IMR-90 (cell line): ENCODE measurements at regions not wholly inside any gene's neighbourhood (a gene's known extent, or its start where the extent isn't known, plus 50 kb on each side); places are given as distances from the start of the nearest gene placed in this dataset.

Experiments used
- ATAC-seq: fragments of 200-7000 bp; cut with Tn5 transposase; 2 replicates; pipeline ENCODE4 v1.9.1; 2020; ENCODE audit warnings: low read depth, mild to moderate bottlenecking, moderate library complexity
- BruUV-seq: library from RNA; stranded (reverse); fragments of 400-500 nt; replicated peaks from 2 replicates; lab custom pipeline; 2021; lab: Mats Ljungman, UMichigan
- CTCF ChIA-PET: fragments of 300-600 bp; formaldehyde crosslinking; extraction: SDS; loops from one replicate; lab custom pipeline; 2021; ENCODE audit warnings: antibody characterized with exemption; lab: Yijun Ruan, JAX
- POLR2A ChIA-PET: fragments of 300-600 bp; sonication (Branson Sonifier 250); formaldehyde crosslinking; loops from one replicate; lab custom pipeline; 2022; ENCODE audit warnings: antibody characterized with exemption; ENCODE audit not compliant: unreplicated experiment; lab: Charles Lee
- DNase-seq: peaks from one replicate; pipeline ENCODE4 v3.0.0; 2013
- H2AFZ ChIP-seq: replicated peaks from 2 replicates; pipeline ENCODE3; 2013; ENCODE audit warnings: low read length, mild to moderate bottlenecking; ENCODE audit not compliant: poor library complexity
- H2AK5ac ChIP-seq: 2 replicates; pipeline ENCODE4 v1.6.1; 2013; ENCODE audit warnings: low read depth, low read length, inconsistent platforms
- H2AK9ac ChIP-seq: replicated peaks from 2 replicates; pipeline ENCODE3; 2013; ENCODE audit warnings: mild to moderate bottlenecking, low read depth, low read length, moderate library complexity; ENCODE audit not compliant: poor library complexity
- H2BK120ac ChIP-seq: 2 replicates; pipeline ENCODE4 v1.6.1; 2013; ENCODE audit warnings: low read depth, low read length, inconsistent platforms
- H2BK15ac ChIP-seq: 3 replicates; pipeline ENCODE4 v1.6.1; 2013; ENCODE audit warnings: low read depth, low read length, inconsistent platforms
- H2BK20ac ChIP-seq: 2 replicates; pipeline ENCODE4 v1.6.1; 2013; ENCODE audit warnings: low read depth, mild to moderate bottlenecking, inconsistent platforms, low read length, moderate library complexity
- H2BK5ac ChIP-seq: 2 replicates; pipeline ENCODE4 v1.6.1; 2013; ENCODE audit warnings: mild to moderate bottlenecking, low read depth, low read length, inconsistent platforms; ENCODE audit not compliant: poor library complexity, severe bottlenecking
- H3K14ac ChIP-seq: replicated peaks from 2 replicates; pipeline ENCODE4 v1.6.1; 2013; ENCODE audit warnings: low read depth, low read length, inconsistent platforms
- H3K18ac ChIP-seq: 2 replicates; pipeline ENCODE4 v1.6.1; 2013; ENCODE audit warnings: low read depth, low read length, control low read depth
- H3K23ac ChIP-seq: 2 replicates; pipeline ENCODE4 v1.6.1; 2013; ENCODE audit warnings: low read depth, low read length, inconsistent platforms
- H3K27ac ChIP-seq: 2 replicates; pipeline ENCODE4 v1.5.1; 2013; ENCODE audit warnings: mild to moderate bottlenecking, control low read depth, low read length; ENCODE audit not compliant: insufficient read depth
- H3K27me3 ChIP-seq: 2 replicates; pipeline ENCODE4 v1.6.1; 2013; ENCODE audit warnings: low read length; ENCODE audit not compliant: control insufficient read depth, insufficient read depth
- H3K36me3 ChIP-seq: 2 replicates; pipeline ENCODE4 v1.6.1; 2013; ENCODE audit warnings: low read length, mixed read lengths; ENCODE audit not compliant: control insufficient read depth, insufficient read depth
- H3K4ac ChIP-seq: 2 replicates; pipeline ENCODE4 v1.6.1; 2013; ENCODE audit warnings: low read depth, low read length, inconsistent platforms
- H3K4me1 ChIP-seq: 2 replicates; pipeline ENCODE4 v1.6.1; 2013; ENCODE audit warnings: low read length, mixed read lengths; ENCODE audit not compliant: control insufficient read depth, insufficient read depth
- H3K4me2 ChIP-seq: 2 replicates; pipeline ENCODE4 v1.6.1; 2013; ENCODE audit warnings: low read depth, mild to moderate bottlenecking, control low read depth, low read length, moderate library complexity
- H3K4me3 ChIP-seq: 2 replicates; pipeline ENCODE4 v1.5.1; 2013; ENCODE audit warnings: low read depth, mild to moderate bottlenecking, control low read depth, low read length, moderate library complexity; ENCODE audit not compliant: insufficient read depth
- H3K56ac ChIP-seq: 2 replicates; pipeline ENCODE4 v1.6.1; 2013; ENCODE audit warnings: low read length, inconsistent platforms; ENCODE audit not compliant: insufficient read depth; ENCODE audit errors: extremely low read depth
- H3K79me1 ChIP-seq, 2 experiments: 2 replicates each; pipeline ENCODE4 v1.6.1; 2013; ENCODE audit warnings: low read length in 2 of 2, inconsistent platforms in 1 of 2, low read depth in 1 of 2
- H3K9ac ChIP-seq: 2 replicates; pipeline ENCODE4 v1.6.1; 2013; ENCODE audit warnings: low read depth, low read length, control low read depth
- H3K9me1 ChIP-seq: 2 replicates; pipeline ENCODE4 v1.6.1; 2013; ENCODE audit warnings: low read length, inconsistent platforms; ENCODE audit not compliant: insufficient read depth
- H3K9me3 ChIP-seq: 2 replicates; pipeline ENCODE4 v1.6.1; 2013; ENCODE audit warnings: low read length; ENCODE audit not compliant: control insufficient read depth, insufficient read depth
- H4K20me1 ChIP-seq: 2 replicates; pipeline ENCODE4 v1.6.1; 2013; ENCODE audit warnings: low read length, inconsistent platforms; ENCODE audit not compliant: insufficient read depth
- H4K5ac ChIP-seq: 2 replicates; pipeline ENCODE4 v1.6.1; 2013; ENCODE audit warnings: mild to moderate bottlenecking, low read depth, low read length, control low read depth
- H4K8ac ChIP-seq, 2 experiments: 2 replicates each; pipeline ENCODE4 v1.6.1; 2013; ENCODE audit warnings: low read depth in 2 of 2, low read length in 2 of 2, control low read depth in 1 of 2, inconsistent platforms in 1 of 2
- H4K91ac ChIP-seq: 2 replicates; pipeline ENCODE4 v1.6.1; 2013; ENCODE audit warnings: low read depth, low read length, inconsistent platforms; ENCODE audit not compliant: insufficient read depth
- CEBPB ChIP-seq: IDR thresholded peaks from 2 replicates; pipeline ENCODE4 v1.6.1; 2012; ENCODE audit warnings: low read depth, low read length, improper control_type of control experiment
- MAFK ChIP-seq: IDR thresholded peaks from 2 replicates; pipeline ENCODE4 v1.6.1; 2012; ENCODE audit warnings: low read depth, low read length, improper control_type of control experiment
- WGBS, 2 experiments: methylation state at CpG; one replicate each; pipeline versions ENCODE4 v1.1.5 to v1.1.7; 2013; ENCODE audit warnings: missing lambda C conversion rate in 2 of 2; ENCODE audit not compliant: insufficient read length in 1 of 2; ENCODE audit errors: extremely low coverage in 2 of 2; 5-methylcytosine and 5-hydroxymethylcytosine counted together
- dilution Hi-C: fragments of 300-500 bp; cut with HindIII; formaldehyde crosslinking; loops from one replicate; pipeline ENCODE4 v1.14.3; 2018; ENCODE audit warnings: low sequenced_read_pairs; ENCODE audit not compliant: unreplicated experiment
- in situ Hi-C: fragments of 300-500 bp; cut with MboI; formaldehyde crosslinking; loops from 3 replicates; pipeline ENCODE4 v1.14.3; 2019; ENCODE audit warnings: low sequenced_read_pairs, inconsistent platforms, mixed read lengths
- intact Hi-C: fragments of 100-400 bp; cut with micrococcal nuclease; formaldehyde crosslinking; loops from 2 replicates; pipeline ENCODE4 v1.10.0; 2022

DNA sequence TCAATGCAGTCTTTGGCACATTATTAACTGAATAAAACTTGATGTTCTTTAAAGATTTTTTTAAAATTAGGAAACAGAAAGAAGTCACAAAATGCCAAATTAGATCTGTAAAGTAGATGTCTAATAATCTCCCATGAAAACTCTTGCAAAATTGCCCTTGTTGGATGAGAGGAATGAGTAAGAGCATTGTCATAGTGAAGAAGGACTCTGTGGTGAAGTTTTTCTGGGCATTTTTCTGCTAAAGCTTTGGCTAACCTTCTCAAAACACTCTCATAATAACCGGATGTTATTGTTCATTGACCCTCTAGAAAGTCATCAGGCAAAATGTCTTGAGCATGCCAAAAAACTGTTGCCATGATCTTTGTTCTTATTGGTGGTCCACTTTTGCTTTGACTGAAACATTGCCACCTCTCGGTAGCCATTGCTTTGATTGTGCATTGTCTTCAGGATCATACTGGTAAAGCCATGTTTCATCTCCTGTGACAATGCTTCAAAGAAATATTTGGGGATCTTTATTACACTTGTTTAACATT lies 549.3 kb downstream of the LIG4 start:
- no peak for ATAC-seq
- ChIA-PET CTCF (no interaction called here), POLR2A (no interaction called here)
- no peak overlapping the region for H4K5ac ChIP-seq
- no peak overlapping the region for H3K14ac ChIP-seq
- H2BK120ac ChIP-seq, result no peak overlapping the region
- no peak overlapping the region for H4K8ac ChIP-seq
- H3K23ac ChIP-seq, result no peak overlapping the region
- no peak overlapping the region for H3K18ac ChIP-seq
- no peak overlapping the region for H2AK9ac ChIP-seq
- no peak overlapping the region for H2AK5ac ChIP-seq
- BruUV-seq, result no TSS peak
- no peaks in the 10 kb centered on the region for H3K9me3 ChIP-seq
- 0 out of 2 replicates have a peak, but pooled peaks have one; percentile 22 for TF ChIP-seq CEBPB
- TF ChIP-seq MAFK, result no peak
- 86% methylated on average over 1 of the region's 2 CpGs; no CpG with 5 or more reads in 1 of the 2 experiments for WGBS, 2 experiments
- no peak overlapping the region for H2BK15ac ChIP-seq
- H3K27ac ChIP-seq, result no peak overlapping the region
- peaks cover 15 to 25% of the 10 kb centered on the region in 2 experiments for H3K79me1 ChIP-seq
- in situ Hi-C loops, result no loop called here
- no peak overlapping the region for H2BK5ac ChIP-seq
- no peak overlapping the region for H3K9ac ChIP-seq
- H3K56ac ChIP-seq, result no peak overlapping the region
- no peaks in the 10 kb centered on the region for H3K9me1 ChIP-seq
- no peak overlapping the region for H3K4me2 ChIP-seq
- peaks cover 8% of the 10 kb centered on the region; the same call in 1 of the 2 replicates for H4K20me1 ChIP-seq
- DNase-seq, result peak; percentile 54
- H2AFZ ChIP-seq, result no peak overlapping the region
- H3K27me3 ChIP-seq, result no peaks in the 10 kb centered on the region
- H3K4me3 ChIP-seq, result no peak overlapping the region
- intact Hi-C loops, result no loop called here
- H3K4ac ChIP-seq, result no peak overlapping the region
- H2BK20ac ChIP-seq, result no peak overlapping the region
- H3K4me1 ChIP-seq, result 0 out of 2 replicates have a peak, but pooled peaks cover 2% of the 10 kb centered on the region
- H3K36me3 ChIP-seq, result no peaks in the 10 kb centered on the region; the same call in 1 of the 2 replicates
- dilution Hi-C loops, result no loop called here
- H4K91ac ChIP-seq, result no peak overlapping the region
